SH-SY5Y (cell line): ENCODE measurements at regions not wholly inside any gene's neighbourhood (a gene's known extent, or its start where the extent isn't known, plus 50 kb on each side); places are given as distances from the start of the nearest gene placed in this dataset.

Source experiments
- GATA2 ChIP-seq: IDR thresholded peaks from 2 replicates; pipeline ENCODE4 v1.6.1; 2011; ENCODE audit warnings: mild to moderate bottlenecking, low read depth, low read length
- GATA3 ChIP-seq: IDR thresholded peaks from 2 replicates; pipeline ENCODE4 v1.6.1; 2011; ENCODE audit warnings: low read depth, mild to moderate bottlenecking, low read length, moderate library complexity

GRCh38 chr1:81288689-81289088 is 512.0 kb upstream of the ADGRL2 start:
- TF ChIP-seq GATA2 (no peak), GATA3 (no peak)
